Tibial artery (tissue), 4 donors: ENCODE measurements at regions not wholly inside any gene's neighbourhood (a gene's known extent, or its start where the extent isn't known, plus 50 kb on each side); places are given as distances from the start of the nearest gene placed in this dataset.
"Not testable (repeated sequence)": the region's sequence is repeated elsewhere in the genome, so short reads cannot be mapped to it uniquely, and the experiment has no call there.

Experiments
- DNase-seq, 2 donors: peaks; one replicate each; pipeline ENCODE4 v3.0.0-alpha.2; 2019
- H3K27ac ChIP-seq, 2 donors: fragments of 200-600 bp; sonication (generic) in 1 of 2; 1 replicate in 1 of 2; 2 replicates in 1 of 2; pipeline ENCODE4 v1.5.1; 2018 to 2019; ENCODE audit warnings: mild to moderate bottlenecking in 1 of 2
- H3K27me3 ChIP-seq, 2 donors: fragments of 200-600 bp; sonication (generic) in 1 of 2; one replicate each; pipeline versions ENCODE4 v1.5.1 to v1.6.0; 2016 to 2019
- H3K36me3 ChIP-seq, 3 donors: fragments of 200-600 bp; sonication (generic) in 2 of 3; one replicate each; pipeline ENCODE4 v1.5.1; 2016 to 2019; ENCODE audit warnings: mild to moderate bottlenecking in 2 of 3
- H3K4me1 ChIP-seq, 4 donors: fragments of 200-600 bp; sonication (generic) in 2 of 4; 1 replicate in 3 of 4; 2 replicates in 1 of 4; pipeline ENCODE4 v1.5.1; 2016 to 2019
- H3K4me3 ChIP-seq, 2 donors: fragments of 200-600 bp; sonication (generic) in 1 of 2; 1 replicate in 1 of 2; 2 replicates in 1 of 2; pipeline ENCODE4 v1.5.1; 2018 to 2019; ENCODE audit warnings: mild to moderate bottlenecking in 2 of 2
- H3K9me3 ChIP-seq, 3 donors: fragments of 200-600 bp; sonication (generic) in 1 of 3; one replicate each; pipeline ENCODE4 v1.5.1; 2016 to 2019
- CTCF ChIP-seq, 2 experiments: fragments of 200-600 bp in 1 of 2; fragments of 450-650 bp in 1 of 2; IDR thresholded peaks; one replicate each; pipeline ENCODE4 v1.5.1; 2017 to 2019; ENCODE audit warnings: antibody characterized with exemption in 2 of 2, mild to moderate bottlenecking in 1 of 2, moderate library complexity in 1 of 2
- intact Hi-C: fragments of 100-400 bp; cut with DNase I; formaldehyde crosslinking; loops from one replicate; pipeline ENCODE4 v1.15.0; 2023; ENCODE audit warnings: low total_unique reads

- no peaks in the 10 kb centered on the region for H3K4me1 ChIP-seq
- no peaks in the 10 kb centered on the region for H3K36me3 ChIP-seq
- peaks cover 2 to 8% (median 5%) of the 10 kb centered on the region in 3 donors for H3K9me3 ChIP-seq
- H3K27me3 ChIP-seq, result no peaks in the 10 kb centered on the region
- TF ChIP-seq CTCF (IDR thresholded peaks at IDR 0.05), result no peak
- no peak overlapping the region for H3K4me3 ChIP-seq
- H3K27ac ChIP-seq, result no peak overlapping the region
- no peak for DNase-seq
- intact Hi-C loops, result no loop called here
Observed at GRCh38 chr19:28634019-28634328, 579.0 kb downstream of the UQCRFS1 start.

- no peaks in the 10 kb centered on the region for H3K4me1 ChIP-seq
- H3K36me3 ChIP-seq, result no peaks in the 10 kb centered on the region
- intact Hi-C loops, result no loop called here
- peak in 1 of 2 experiments; percentile 21 for TF ChIP-seq CTCF (IDR thresholded peaks at IDR 0.05)
- no peak overlapping the region for H3K27ac ChIP-seq
- peaks cover 2 to 8% (median 5%) of the 10 kb centered on the region in 3 donors for H3K9me3 ChIP-seq
- H3K27me3 ChIP-seq, result no peaks in the 10 kb centered on the region
- DNase-seq, result no peak
- H3K4me3 ChIP-seq, result no peak overlapping the region
Observed at GRCh38 chr19:28633319-28634018, 579.5 kb downstream of the UQCRFS1 start.

GRCh38 chr19:28632371-28633080, 580.4 kb downstream of the UQCRFS1 start:
- peaks cover 2 to 8% (median 5%) of the 10 kb centered on the region in 3 donors for H3K9me3 ChIP-seq
- H3K4me1 ChIP-seq, result no peaks in the 10 kb centered on the region
- H3K27me3 ChIP-seq, result no peaks in the 10 kb centered on the region
- intact Hi-C loops, result no loop called here
- no peaks in the 10 kb centered on the region for H3K36me3 ChIP-seq
- DNase-seq, result no peak
- H3K27ac ChIP-seq, result no peak overlapping the region
- TF ChIP-seq CTCF (IDR thresholded peaks at IDR 0.05), result no peak
- H3K4me3 ChIP-seq, result no peak overlapping the region

GRCh38 chr19:28631961-28632360, 581.0 kb downstream of the UQCRFS1 start:
- DNase-seq, result no peak
- Histone ChIP-seq H3K36me3 (no peaks in the 10 kb centered on the region), H3K27ac (no peak overlapping the region), H3K9me3 (peaks cover 2 to 12% (median 5%) of the 10 kb centered on the region in 3 donors), H3K4me1 (no peaks in the 10 kb centered on the region), H3K27me3 (no peaks in the 10 kb centered on the region), H3K4me3 (no peak overlapping the region)
- intact Hi-C loops, result no loop called here
- no peak for TF ChIP-seq CTCF (IDR thresholded peaks at IDR 0.05)

GRCh38 chr19:28627669-28628068, 585.3 kb downstream of the UQCRFS1 start:
- TF ChIP-seq CTCF (IDR thresholded peaks at IDR 0.05), result no peak
- no peak overlapping the region for H3K27ac ChIP-seq
- H3K4me1 ChIP-seq, result no peaks in the 10 kb centered on the region
- H3K9me3 ChIP-seq, result peaks cover 0 to 4% (median 0%) of the 10 kb centered on the region in 3 donors
- H3K27me3 ChIP-seq, result no peaks in the 10 kb centered on the region
- intact Hi-C loops, result no loop called here
- H3K36me3 ChIP-seq, result no peaks in the 10 kb centered on the region
- DNase-seq, result no peak
- H3K4me3 ChIP-seq, result no peak overlapping the region

- H3K27me3 ChIP-seq, H3K4me1 ChIP-seq, DNase-seq, H3K9me3 ChIP-seq, intact Hi-C loops, H3K27ac ChIP-seq, H3K36me3 ChIP-seq, H3K4me3 ChIP-seq: not testable (repeated sequence)
Observed at GRCh38 chr19:28626407-28626806, 586.5 kb downstream of the UQCRFS1 start.
